ENCODE measurements at regions not wholly inside any gene's neighbourhood (a gene's known extent, or its start where the extent isn't known, plus 50 kb on each side); places are given as distances from the start of the nearest gene placed in this dataset.

DNA sequence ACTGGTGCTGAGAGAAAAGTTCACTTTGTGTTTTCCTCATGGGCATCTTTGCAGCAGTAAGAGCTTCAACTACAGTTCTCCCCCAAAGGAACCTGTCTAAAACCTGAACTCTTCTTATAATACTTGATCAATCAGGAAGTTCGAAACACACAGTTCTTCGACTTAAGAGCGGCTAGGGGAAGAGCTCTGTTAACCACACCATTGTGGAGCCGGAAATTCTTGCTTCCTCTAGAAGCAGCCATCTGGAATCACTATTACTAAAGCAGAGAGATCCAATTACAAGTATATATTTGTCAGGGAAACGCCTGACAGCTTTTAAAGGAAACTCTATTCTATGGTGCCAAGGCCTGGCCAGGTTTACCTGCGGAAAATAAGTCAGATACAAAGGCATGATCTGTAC, 337.3 kb upstream of the CBLB start:
- TF ChIP-seq CSDC2 (CRISPR knock-in tag; IDR thresholded peaks at IDR 0.05) = no peak
- no peak for TF ChIP-seq PPARA (CRISPR knock-in tag; IDR thresholded peaks at IDR 0.05; ENCODE audit: borderline replicate concordance)
- TF ChIP-seq ZNF8 (CRISPR knock-in tag; IDR thresholded peaks at IDR 0.05) = no peak
- TF ChIP-seq, protein P1, sequence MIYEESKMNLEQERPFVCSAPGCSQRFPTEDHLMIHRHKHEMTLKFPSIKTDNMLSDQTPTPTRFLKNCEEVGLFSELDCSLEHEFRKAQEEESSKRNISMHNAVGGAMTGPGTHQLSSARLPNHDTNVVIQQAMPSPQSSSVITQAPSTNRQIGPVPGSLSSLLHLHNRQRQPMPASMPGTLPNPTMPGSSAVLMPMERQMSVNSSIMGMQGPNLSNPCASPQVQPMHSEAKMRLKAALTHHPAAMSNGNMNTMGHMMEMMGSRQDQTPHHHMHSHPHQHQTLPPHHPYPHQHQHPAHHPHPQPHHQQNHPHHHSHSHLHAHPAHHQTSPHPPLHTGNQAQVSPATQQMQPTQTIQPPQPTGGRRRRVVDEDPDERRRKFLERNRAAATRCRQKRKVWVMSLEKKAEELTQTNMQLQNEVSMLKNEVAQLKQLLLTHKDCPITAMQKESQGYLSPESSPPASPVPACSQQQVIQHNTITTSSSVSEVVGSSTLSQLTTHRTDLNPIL (CRISPR knock-in tag; IDR thresholded peaks at IDR 0.05; ENCODE audit: low read depth) = no peak
- TF ChIP-seq SNAI2 (CRISPR knock-in tag; IDR thresholded peaks at IDR 0.05) = no peak
- TF ChIP-seq, protein P2, sequence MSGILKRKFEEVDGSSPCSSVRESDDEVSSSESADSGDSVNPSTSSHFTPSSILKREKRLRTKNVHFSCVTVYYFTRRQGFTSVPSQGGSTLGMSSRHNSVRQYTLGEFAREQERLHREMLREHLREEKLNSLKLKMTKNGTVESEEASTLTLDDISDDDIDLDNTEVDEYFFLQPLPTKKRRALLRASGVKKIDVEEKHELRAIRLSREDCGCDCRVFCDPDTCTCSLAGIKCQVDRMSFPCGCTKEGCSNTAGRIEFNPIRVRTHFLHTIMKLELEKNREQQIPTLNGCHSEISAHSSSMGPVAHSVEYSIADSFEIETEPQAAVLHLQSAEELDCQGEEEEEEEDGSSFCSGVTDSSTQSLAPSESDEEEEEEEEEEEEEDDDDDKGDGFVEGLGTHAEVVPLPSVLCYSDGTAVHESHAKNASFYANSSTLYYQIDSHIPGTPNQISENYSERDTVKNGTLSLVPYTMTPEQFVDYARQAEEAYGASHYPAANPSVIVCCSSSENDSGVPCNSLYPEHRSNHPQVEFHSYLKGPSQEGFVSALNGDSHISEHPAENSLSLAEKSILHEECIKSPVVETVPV (CRISPR knock-in tag; IDR thresholded peaks at IDR 0.05) = no peak
- TF ChIP-seq ZFP3 (CRISPR knock-in tag; IDR thresholded peaks at IDR 0.05) = no peak
- TF ChIP-seq, protein P3, sequence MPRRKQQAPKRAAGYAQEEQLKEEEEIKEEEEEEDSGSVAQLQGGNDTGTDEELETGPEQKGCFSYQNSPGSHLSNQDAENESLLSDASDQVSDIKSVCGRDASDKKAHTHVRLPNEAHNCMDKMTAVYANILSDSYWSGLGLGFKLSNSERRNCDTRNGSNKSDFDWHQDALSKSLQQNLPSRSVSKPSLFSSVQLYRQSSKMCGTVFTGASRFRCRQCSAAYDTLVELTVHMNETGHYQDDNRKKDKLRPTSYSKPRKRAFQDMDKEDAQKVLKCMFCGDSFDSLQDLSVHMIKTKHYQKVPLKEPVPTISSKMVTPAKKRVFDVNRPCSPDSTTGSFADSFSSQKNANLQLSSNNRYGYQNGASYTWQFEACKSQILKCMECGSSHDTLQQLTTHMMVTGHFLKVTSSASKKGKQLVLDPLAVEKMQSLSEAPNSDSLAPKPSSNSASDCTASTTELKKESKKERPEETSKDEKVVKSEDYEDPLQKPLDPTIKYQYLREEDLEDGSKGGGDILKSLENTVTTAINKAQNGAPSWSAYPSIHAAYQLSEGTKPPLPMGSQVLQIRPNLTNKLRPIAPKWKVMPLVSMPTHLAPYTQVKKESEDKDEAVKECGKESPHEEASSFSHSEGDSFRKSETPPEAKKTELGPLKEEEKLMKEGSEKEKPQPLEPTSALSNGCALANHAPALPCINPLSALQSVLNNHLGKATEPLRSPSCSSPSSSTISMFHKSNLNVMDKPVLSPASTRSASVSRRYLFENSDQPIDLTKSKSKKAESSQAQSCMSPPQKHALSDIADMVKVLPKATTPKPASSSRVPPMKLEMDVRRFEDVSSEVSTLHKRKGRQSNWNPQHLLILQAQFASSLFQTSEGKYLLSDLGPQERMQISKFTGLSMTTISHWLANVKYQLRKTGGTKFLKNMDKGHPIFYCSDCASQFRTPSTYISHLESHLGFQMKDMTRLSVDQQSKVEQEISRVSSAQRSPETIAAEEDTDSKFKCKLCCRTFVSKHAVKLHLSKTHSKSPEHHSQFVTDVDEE (CRISPR knock-in tag; IDR thresholded peaks at IDR 0.05) = no peak
- TF ChIP-seq BACH2 (CRISPR knock-in tag; IDR thresholded peaks at IDR 0.05; ENCODE audit: borderline replicate concordance) = no peak
- TF ChIP-seq ZNF70 (CRISPR knock-in tag; IDR thresholded peaks at IDR 0.05) = no peak
- TF ChIP-seq TCF4 (CRISPR knock-in tag; IDR thresholded peaks at IDR 0.05; ENCODE audit: borderline replicate concordance) = no peak
- TF ChIP-seq ZC3H10 (CRISPR knock-in tag; IDR thresholded peaks at IDR 0.05) = no peak
- TF ChIP-seq ARNTL (CRISPR knock-in tag; IDR thresholded peaks at IDR 0.05; ENCODE audit: borderline replicate concordance, low read depth) = no peak
- TF ChIP-seq ZNF565 (CRISPR knock-in tag; conservative IDR thresholded peaks at IDR 0.05; ENCODE audit: low read depth) = no peak
- TF ChIP-seq, protein P4, sequence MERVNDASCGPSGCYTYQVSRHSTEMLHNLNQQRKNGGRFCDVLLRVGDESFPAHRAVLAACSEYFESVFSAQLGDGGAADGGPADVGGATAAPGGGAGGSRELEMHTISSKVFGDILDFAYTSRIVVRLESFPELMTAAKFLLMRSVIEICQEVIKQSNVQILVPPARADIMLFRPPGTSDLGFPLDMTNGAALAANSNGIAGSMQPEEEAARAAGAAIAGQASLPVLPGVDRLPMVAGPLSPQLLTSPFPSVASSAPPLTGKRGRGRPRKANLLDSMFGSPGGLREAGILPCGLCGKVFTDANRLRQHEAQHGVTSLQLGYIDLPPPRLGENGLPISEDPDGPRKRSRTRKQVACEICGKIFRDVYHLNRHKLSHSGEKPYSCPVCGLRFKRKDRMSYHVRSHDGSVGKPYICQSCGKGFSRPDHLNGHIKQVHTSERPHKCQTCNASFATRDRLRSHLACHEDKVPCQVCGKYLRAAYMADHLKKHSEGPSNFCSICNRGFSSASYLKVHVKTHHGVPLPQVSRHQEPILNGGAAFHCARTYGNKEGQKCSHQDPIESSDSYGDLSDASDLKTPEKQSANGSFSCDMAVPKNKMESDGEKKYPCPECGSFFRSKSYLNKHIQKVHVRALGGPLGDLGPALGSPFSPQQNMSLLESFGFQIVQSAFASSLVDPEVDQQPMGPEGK (CRISPR knock-in tag; IDR thresholded peaks at IDR 0.05; ENCODE audit: borderline replicate concordance) = no peak
- TF ChIP-seq, protein P5, sequence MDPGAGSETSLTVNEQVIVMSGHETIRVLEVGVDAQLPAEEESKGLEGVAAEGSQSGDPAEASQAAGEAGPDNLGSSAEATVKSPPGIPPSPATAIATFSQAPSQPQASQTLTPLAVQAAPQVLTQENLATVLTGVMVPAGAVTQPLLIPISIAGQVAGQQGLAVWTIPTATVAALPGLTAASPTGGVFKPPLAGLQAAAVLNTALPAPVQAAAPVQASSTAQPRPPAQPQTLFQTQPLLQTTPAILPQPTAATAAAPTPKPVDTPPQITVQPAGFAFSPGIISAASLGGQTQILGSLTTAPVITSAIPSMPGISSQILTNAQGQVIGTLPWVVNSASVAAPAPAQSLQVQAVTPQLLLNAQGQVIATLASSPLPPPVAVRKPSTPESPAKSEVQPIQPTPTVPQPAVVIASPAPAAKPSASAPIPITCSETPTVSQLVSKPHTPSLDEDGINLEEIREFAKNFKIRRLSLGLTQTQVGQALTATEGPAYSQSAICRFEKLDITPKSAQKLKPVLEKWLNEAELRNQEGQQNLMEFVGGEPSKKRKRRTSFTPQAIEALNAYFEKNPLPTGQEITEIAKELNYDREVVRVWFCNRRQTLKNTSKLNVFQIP (CRISPR knock-in tag; IDR thresholded peaks at IDR 0.05; ENCODE audit: borderline replicate concordance, low read depth) = no peak
- ATAC-seq = peak; percentile 71

DNA sequence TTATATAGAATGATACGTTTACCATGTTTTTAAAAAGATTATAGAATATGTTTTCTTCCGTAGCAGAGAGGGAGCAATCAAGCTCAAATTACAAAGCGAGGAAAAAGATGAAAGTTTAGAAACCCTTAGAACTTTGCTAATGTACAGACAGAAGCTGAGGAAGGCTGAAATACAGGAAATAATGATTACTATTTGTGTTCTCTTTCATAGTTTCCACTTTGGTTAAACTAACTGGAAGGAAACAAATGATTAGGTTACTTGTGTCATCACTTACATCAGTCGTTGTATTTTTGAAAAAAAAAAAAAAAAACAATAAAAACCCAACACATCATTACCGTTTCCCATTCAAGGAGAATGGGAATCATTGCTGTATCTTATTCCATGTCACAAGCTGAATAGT, 337.8 kb upstream of the CBLB start:
- ATAC-seq = no peak
- TF ChIP-seq ZNF565 (CRISPR knock-in tag; conservative IDR thresholded peaks at IDR 0.05; ENCODE audit: low read depth) = no peak
- TF ChIP-seq SNAI2 (CRISPR knock-in tag; IDR thresholded peaks at IDR 0.05) = no peak
- no peak for TF ChIP-seq ISL1 (CRISPR knock-in tag; IDR thresholded peaks at IDR 0.05)
- TF ChIP-seq TCF4 (CRISPR knock-in tag; IDR thresholded peaks at IDR 0.05; ENCODE audit: borderline replicate concordance) = no peak
- no peak for TF ChIP-seq ZFP3 (CRISPR knock-in tag; IDR thresholded peaks at IDR 0.05)
- TF ChIP-seq, protein P3 (CRISPR knock-in tag; IDR thresholded peaks at IDR 0.05) = no peak

DNA sequence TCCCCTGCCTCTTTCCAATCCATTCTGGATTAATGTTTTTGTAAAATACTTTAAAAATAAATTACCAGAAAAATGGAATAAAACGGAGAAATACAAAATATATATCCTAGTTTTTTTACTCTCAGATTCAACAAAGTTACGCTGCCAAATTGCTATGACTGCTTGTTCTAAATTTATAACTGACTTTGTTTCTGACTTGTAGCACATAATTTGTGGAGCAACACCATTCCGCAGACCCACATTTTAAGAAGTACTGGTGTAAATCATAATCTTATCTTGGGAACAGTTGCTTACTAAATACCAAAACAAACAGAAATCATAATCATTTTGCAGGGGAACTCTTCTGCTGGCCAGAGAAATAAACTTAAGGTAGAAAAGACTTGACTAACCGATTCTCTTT, 339.4 kb upstream of the CBLB start:
- no peak for ATAC-seq
- no peak for TF ChIP-seq ZC3H10 (CRISPR knock-in tag; IDR thresholded peaks at IDR 0.05)

Measured in SK-N-SH treated with all-trans-retinoic acid at 6 μM for 48 hours (cell line).